GM23248 (cell line): ENCODE measurements at regions not wholly inside any gene's neighbourhood (a gene's known extent, or its start where the extent isn't known, plus 50 kb on each side); places are given as distances from the start of the nearest gene placed in this dataset.

Experiments
- DNase-seq: peaks from one replicate; pipeline ENCODE4 v3.0.0-alpha.2; 2015
- H2AFZ ChIP-seq: fragments of 200-600 bp; sonication (generic); 2 replicates; pipeline ENCODE4 v1.6.1; 2016; ENCODE audit warnings: antibody characterized with exemption
- H3F3A ChIP-seq: fragments of 200-600 bp; sonication (generic); 2 replicates; pipeline ENCODE4 v1.6.1; 2016; ENCODE audit warnings: mild to moderate bottlenecking, antibody characterized with exemption, mixed run types; ENCODE audit not compliant: insufficient read depth
- H3K27ac ChIP-seq: fragments of 200-600 bp; sonication (generic); 2 replicates; pipeline ENCODE4 v1.5.1; 2016; ENCODE audit warnings: mild to moderate bottlenecking
- H3K27me3 ChIP-seq: fragments of 200-600 bp; sonication (generic); replicated peaks from 2 replicates; pipeline ENCODE4 v1.6.1; 2016; ENCODE audit warnings: mild to moderate bottlenecking; ENCODE audit not compliant: insufficient read depth
- H3K36me3 ChIP-seq: fragments of 200-600 bp; sonication (generic); 2 replicates; pipeline ENCODE4 v1.6.1; 2016; ENCODE audit warnings: low read depth, mild to moderate bottlenecking
- H3K4me1 ChIP-seq: fragments of 200-600 bp; sonication (generic); 2 replicates; pipeline ENCODE4 v1.6.1; 2016; ENCODE audit warnings: mild to moderate bottlenecking; ENCODE audit not compliant: insufficient read depth
- H3K4me2 ChIP-seq: fragments of 200-600 bp; sonication (generic); one replicate; pipeline ENCODE4 v1.6.1; 2016; ENCODE audit warnings: mild to moderate bottlenecking; ENCODE audit not compliant: unreplicated experiment
- H3K4me3 ChIP-seq: fragments of 200-600 bp; sonication (generic); 2 replicates; pipeline ENCODE4 v1.5.1; 2016; ENCODE audit warnings: mild to moderate bottlenecking
- H3K79me2 ChIP-seq: fragments of 200-600 bp; sonication (generic); 2 replicates; pipeline ENCODE4 v1.6.1; 2016; ENCODE audit warnings: mild to moderate bottlenecking; ENCODE audit not compliant: insufficient read depth
- H3K9ac ChIP-seq: fragments of 200-600 bp; sonication (generic); 2 replicates; pipeline ENCODE4 v1.6.1; 2016; ENCODE audit warnings: mild to moderate bottlenecking
- H3K9me2 ChIP-seq: fragments of 200-600 bp; sonication (generic); 2 replicates; pipeline ENCODE4 v1.6.1; 2016; ENCODE audit warnings: mixed run types, mild to moderate bottlenecking, moderate library complexity; ENCODE audit not compliant: insufficient read depth
- H3K9me3 ChIP-seq: fragments of 200-600 bp; sonication (generic); one replicate; pipeline ENCODE4 v1.6.1; 2017; ENCODE audit warnings: low read depth
- H4K20me1 ChIP-seq: fragments of 200-600 bp; sonication (generic); 2 replicates; pipeline ENCODE4 v1.6.0; 2016; ENCODE audit not compliant: insufficient read depth
- EZH2 ChIP-seq: fragments of 200-600 bp; sonication (generic); IDR thresholded peaks from 2 replicates; pipeline ENCODE4 v1.6.1; 2018; ENCODE audit warnings: antibody characterized with exemption, mild to moderate bottlenecking; ENCODE audit not compliant: insufficient read depth, poor library complexity, severe bottlenecking
- EZH2phosphoT487 ChIP-seq: fragments of 200-600 bp; sonication (generic); IDR thresholded peaks from 2 replicates; pipeline ENCODE4 v1.6.1; 2018; ENCODE audit warnings: antibody characterized with exemption, moderate library complexity, mild to moderate bottlenecking, low read depth; ENCODE audit not compliant: insufficient read depth
- WGBS, 2 experiments: methylation state at CpG; one replicate each; pipeline ENCODE4 v1.1.6; 2015 to 2017; ENCODE audit warnings: low lambda C conversion rate in 2 of 2, low coverage in 1 of 2; ENCODE audit errors: missing lambda C conversion rate in 2 of 2; 5-methylcytosine and 5-hydroxymethylcytosine counted together
- in situ Hi-C: fragments of 300-500 bp; cut with MboI; formaldehyde crosslinking; loops from 2 replicates; pipeline ENCODE4 v1.15.0; 2020

GRCh38 chr10:121158988-121159579, 307.9 kb downstream of the WDR11 start:
- DNase-seq: no peak
- H3K9me3 ChIP-seq: no peaks in the 10 kb centered on the region
- no peak for TF ChIP-seq EZH2
- TF ChIP-seq EZH2phosphoT487: no peak
- H3K36me3 ChIP-seq: no peaks in the 10 kb centered on the region
- H3K4me3 ChIP-seq: no peak overlapping the region
- 59 to 67% methylated on average over 2 of the region's 2 CpGs for WGBS, 2 experiments
- no peak overlapping the region for H3K9ac ChIP-seq
- H3K4me1 ChIP-seq: no peaks in the 10 kb centered on the region
- H3K27ac ChIP-seq: no peak overlapping the region
- no peaks in the 10 kb centered on the region for H3F3A ChIP-seq
- H3K4me2 ChIP-seq: no peak overlapping the region
- no peaks in the 10 kb centered on the region for H3K9me2 ChIP-seq
- no peaks in the 10 kb centered on the region for H3K79me2 ChIP-seq
- H2AFZ ChIP-seq: no peak overlapping the region
- H4K20me1 ChIP-seq: no peaks in the 10 kb centered on the region
- H3K27me3 ChIP-seq: no peaks in the 10 kb centered on the region
- in situ Hi-C loops: no loop called here

GRCh38 chr10:121159670-121160069, 308.5 kb downstream of the WDR11 start:
- H3K9me2 ChIP-seq: no peaks in the 10 kb centered on the region
- H3K4me3 ChIP-seq: no peak overlapping the region
- no peak overlapping the region for H2AFZ ChIP-seq
- H3K4me1 ChIP-seq: no peaks in the 10 kb centered on the region
- TF ChIP-seq EZH2phosphoT487 (no peak), EZH2 (no peak)
- no peaks in the 10 kb centered on the region for H3K79me2 ChIP-seq
- H3K4me2 ChIP-seq: no peak overlapping the region
- H3K9ac ChIP-seq: no peak overlapping the region
- 39 to 55% methylated on average over 5 of the region's 5 CpGs for WGBS, 2 experiments
- no peaks in the 10 kb centered on the region for H3K27me3 ChIP-seq
- in situ Hi-C loops: no loop called here
- no peaks in the 10 kb centered on the region for H4K20me1 ChIP-seq
- no peaks in the 10 kb centered on the region for H3K9me3 ChIP-seq
- DNase-seq: no peak
- no peaks in the 10 kb centered on the region for H3K36me3 ChIP-seq
- no peak overlapping the region for H3K27ac ChIP-seq
- no peaks in the 10 kb centered on the region for H3F3A ChIP-seq

- in situ Hi-C loops: no loop called here
- no peak overlapping the region for H3K27ac ChIP-seq
- H3K4me3 ChIP-seq: no peak overlapping the region
- H3K9me2 ChIP-seq: no peaks in the 10 kb centered on the region
- no peak overlapping the region for H3K4me2 ChIP-seq
- no peaks in the 10 kb centered on the region for H3K4me1 ChIP-seq
- H3K36me3 ChIP-seq: no peaks in the 10 kb centered on the region
- no peaks in the 10 kb centered on the region for H3K27me3 ChIP-seq
- no peaks in the 10 kb centered on the region for H3K79me2 ChIP-seq
- DNase-seq: no peak
- WGBS, 2 experiments: 54 to 64% methylated on average over 4 of the region's 4 CpGs
- H3K9me3 ChIP-seq: no peaks in the 10 kb centered on the region
- H3F3A ChIP-seq: no peaks in the 10 kb centered on the region
- H3K9ac ChIP-seq: no peak overlapping the region
- H2AFZ ChIP-seq: no peak overlapping the region
- H4K20me1 ChIP-seq: no peaks in the 10 kb centered on the region; the same call in 1 of the 2 replicates
- TF ChIP-seq EZH2phosphoT487: no peak
- no peak for TF ChIP-seq EZH2
Measured at GRCh38 chr10:121165276-121165675, 314.1 kb downstream of the WDR11 start.

GRCh38 chr10:121167534-121168243, 316.5 kb downstream of the WDR11 start:
- DNase-seq: no peak
- H3K79me2 ChIP-seq: no peaks in the 10 kb centered on the region
- no peaks in the 10 kb centered on the region for H3K27me3 ChIP-seq
- no peak overlapping the region for H3K4me3 ChIP-seq
- H3F3A ChIP-seq: no peaks in the 10 kb centered on the region
- H3K36me3 ChIP-seq: no peaks in the 10 kb centered on the region
- no peak overlapping the region for H3K4me2 ChIP-seq
- H2AFZ ChIP-seq: no peak overlapping the region
- TF ChIP-seq EZH2: no peak
- no peak for TF ChIP-seq EZH2phosphoT487
- H3K27ac ChIP-seq: no peak overlapping the region
- WGBS, 2 experiments: 33 to 47% methylated on average over 10 of the region's 10 CpGs
- no peaks in the 10 kb centered on the region for H3K4me1 ChIP-seq
- no peaks in the 10 kb centered on the region for H3K9me2 ChIP-seq
- in situ Hi-C loops: no loop called here
- no peak overlapping the region for H3K9ac ChIP-seq
- no peaks in the 10 kb centered on the region; the same call in 1 of the 2 replicates for H4K20me1 ChIP-seq
- H3K9me3 ChIP-seq: no peaks in the 10 kb centered on the region
